Common myeloid progenitor, CD34-positive (primary cell): ENCODE measurements at regions not wholly inside any gene's neighbourhood (a gene's known extent, or its start where the extent isn't known, plus 50 kb on each side); places are given as distances from the start of the nearest gene placed in this dataset.

Experiments used
- CTCF ChIA-PET: fragments of 350-600 bp; sonication (Branson Sonifier 250); formaldehyde crosslinking; loops from one replicate; lab custom pipeline; 2021; ENCODE audit warnings: antibody characterized with exemption; lab: Charles Lee
- POLR2A ChIA-PET: fragments of 350-600 bp; sonication (Branson Sonifier 250); formaldehyde crosslinking; loops from one replicate; lab custom pipeline; 2021; ENCODE audit warnings: antibody characterized with exemption; lab: Charles Lee
- DNase-seq, 3 donors: peaks; one replicate each; pipeline versions ENCODE4 v3.0.0 to v3.0.0-alpha.2; 2013
- H3K27ac ChIP-seq, 2 experiments: 1 replicate in 1 of 2; 2 replicates in 1 of 2; pipeline ENCODE4 v1.7.0; 2013; ENCODE audit warnings: inconsistent platforms in 2 of 2, low read length in 2 of 2, mild to moderate bottlenecking in 2 of 2, low read depth in 1 of 2, moderate library complexity in 1 of 2; ENCODE audit not compliant: severe bottlenecking in 2 of 2, insufficient read depth in 1 of 2, poor library complexity in 1 of 2
- H3K27me3 ChIP-seq, 5 experiments: replicated peaks in 2 of 5; 1 replicate in 3 of 5; 2 replicates in 2 of 5; pipeline versions ENCODE4 v1.6.1 to v1.7.0; 2013; ENCODE audit warnings: low read length in 4 of 5, mild to moderate bottlenecking in 2 of 5, moderate library complexity in 2 of 5, inconsistent platforms in 1 of 5; ENCODE audit not compliant: insufficient read depth in 5 of 5, control insufficient read depth in 4 of 5
- H3K36me3 ChIP-seq, 4 experiments: 1 replicate in 2 of 4; 2 replicates in 2 of 4; pipeline versions ENCODE4 v1.6.1 to v1.7.0; 2013; ENCODE audit warnings: low read length in 3 of 4, control low read depth in 1 of 4, mild to moderate bottlenecking in 1 of 4; ENCODE audit not compliant: control insufficient read depth in 4 of 4, insufficient read depth in 4 of 4
- H3K4me1 ChIP-seq, 4 experiments: 1 replicate in 3 of 4; 2 replicates in 1 of 4; pipeline versions ENCODE4 v1.6.1 to v1.7.1; 2013; ENCODE audit warnings: low read length in 3 of 4, mild to moderate bottlenecking in 3 of 4, control low read depth in 1 of 4, inconsistent platforms in 1 of 4, moderate library complexity in 1 of 4; ENCODE audit not compliant: control insufficient read depth in 4 of 4, insufficient read depth in 4 of 4; ENCODE audit errors: control extremely low read depth in 1 of 4
- H3K4me3 ChIP-seq, 7 experiments: 1 replicate in 4 of 7; 2 replicates in 3 of 7; pipeline versions ENCODE4 v1.5.1 to v1.7.0; 2013; ENCODE audit warnings: mild to moderate bottlenecking in 7 of 7, low read length in 6 of 7, moderate library complexity in 6 of 7, inconsistent platforms in 2 of 7, low read depth in 2 of 7, control low read depth in 1 of 7; ENCODE audit not compliant: insufficient read depth in 4 of 7, control insufficient read depth in 1 of 7; ENCODE audit errors: extremely low read depth in 1 of 7
- H3K9me3 ChIP-seq, 5 experiments: 1 replicate in 4 of 5; 2 replicates in 1 of 5; pipeline versions ENCODE4 v1.6.1 to v1.7.1; 2013; ENCODE audit warnings: low read length in 4 of 5, mild to moderate bottlenecking in 2 of 5, inconsistent platforms in 1 of 5, low read depth in 1 of 5, moderate library complexity in 1 of 5; ENCODE audit not compliant: control insufficient read depth in 4 of 5, insufficient read depth in 2 of 5; ENCODE audit errors: control extremely low read depth in 1 of 5
- WGBS: methylation state at CpG from one replicate; pipeline ENCODE4 v1.1.5; 2013; ENCODE audit not compliant: insufficient coverage; 5-methylcytosine and 5-hydroxymethylcytosine counted together

DNA sequence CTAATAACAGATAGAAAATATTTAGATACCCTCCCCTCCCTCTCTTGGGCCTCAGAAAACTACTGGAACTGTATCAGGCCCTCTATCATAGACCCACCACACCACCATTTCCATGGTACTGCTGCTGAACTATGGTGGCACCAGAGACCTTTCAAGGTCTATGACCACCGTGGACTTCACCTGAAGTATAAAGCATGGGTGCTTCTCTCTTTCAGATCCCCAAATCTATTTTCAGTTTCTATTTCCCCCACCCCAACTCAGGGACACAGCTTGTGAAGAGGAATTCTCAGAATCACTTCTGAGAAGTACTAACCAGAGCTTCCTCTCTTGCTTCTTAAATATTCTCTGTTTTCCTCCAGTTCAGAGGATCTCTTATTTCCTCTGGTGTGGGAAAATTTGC is 840.8 kb upstream of the HTR2C start:
- WGBS, result 13% methylated on average over 1 of the region's 1 CpG
- DNase-seq, result no peak
- Histone ChIP-seq H3K4me1 (no peaks in the 10 kb centered on the region), H3K27me3 (no peaks in the 10 kb centered on the region), H3K9me3 (no peaks in the 10 kb centered on the region), H3K36me3 (no peaks in the 10 kb centered on the region), H3K4me3 (no peak overlapping the region), H3K27ac (no peak overlapping the region)
- POLR2A ChIA-PET, result no interaction called here
- CTCF ChIA-PET, result no interaction called here

DNA sequence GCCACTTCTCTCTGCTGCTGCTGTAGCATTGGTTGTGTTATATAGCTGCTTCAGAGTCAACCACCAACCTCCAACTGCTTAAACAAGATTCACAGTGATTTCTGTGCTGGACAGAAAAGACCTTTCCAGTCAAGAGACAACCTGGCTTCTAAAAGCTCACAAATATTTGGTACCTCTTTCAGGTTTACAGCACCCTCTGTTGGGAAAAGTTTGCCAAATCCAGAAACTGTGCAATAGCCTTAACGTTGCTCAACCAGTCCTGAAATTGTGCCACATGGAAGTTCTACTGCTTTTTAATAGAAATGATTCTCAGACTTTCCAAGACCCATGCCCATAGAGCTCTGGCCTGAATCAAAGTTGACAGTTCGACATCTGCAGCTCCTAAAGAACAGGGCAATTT is 842.1 kb upstream of the HTR2C start:
- no peaks in the 10 kb centered on the region for H3K36me3 ChIP-seq
- ChIA-PET CTCF (no interaction called here), POLR2A (no interaction called here)
- H3K4me3 ChIP-seq, result no peak overlapping the region
- no peaks in the 10 kb centered on the region for H3K27me3 ChIP-seq
- H3K9me3 ChIP-seq, result no peaks in the 10 kb centered on the region
- H3K4me1 ChIP-seq, result no peaks in the 10 kb centered on the region
- no peak overlapping the region for H3K27ac ChIP-seq
- DNase-seq, result no peak
- WGBS, result 40% methylated on average over 1 of the region's 2 CpGs

DNA sequence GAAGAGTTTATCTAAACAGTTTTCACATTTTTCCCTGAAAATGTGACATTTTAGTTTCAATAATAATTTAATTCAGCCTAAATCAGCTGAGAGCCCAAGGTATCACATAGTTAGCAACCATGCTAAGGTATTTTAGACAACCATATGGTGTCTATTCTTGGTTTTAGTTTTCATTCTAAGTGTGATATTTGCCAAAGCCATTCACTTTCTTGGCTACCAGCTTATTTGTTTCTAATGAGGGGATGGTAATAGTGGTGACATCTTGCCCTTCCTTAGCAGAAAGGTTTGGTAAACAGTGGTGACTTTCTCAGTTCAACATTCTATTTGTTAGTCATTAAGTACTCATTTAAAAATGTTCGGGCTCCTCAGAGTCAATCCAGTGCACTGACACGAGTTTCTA is 854.9 kb upstream of the HTR2C start:
- no peak for DNase-seq
- ChIA-PET POLR2A (no interaction called here), CTCF (no interaction called here)
- Histone ChIP-seq H3K4me3 (no peak overlapping the region), H3K27ac (no peak overlapping the region), H3K9me3 (peaks cover 0 to 1% (median 0%) of the 10 kb centered on the region in 5 experiments), H3K27me3 (no peaks in the 10 kb centered on the region), H3K4me1 (no peaks in the 10 kb centered on the region), H3K36me3 (no peaks in the 10 kb centered on the region)
- no CpG with 5 or more reads among the region's 2 CpGs for WGBS

DNA sequence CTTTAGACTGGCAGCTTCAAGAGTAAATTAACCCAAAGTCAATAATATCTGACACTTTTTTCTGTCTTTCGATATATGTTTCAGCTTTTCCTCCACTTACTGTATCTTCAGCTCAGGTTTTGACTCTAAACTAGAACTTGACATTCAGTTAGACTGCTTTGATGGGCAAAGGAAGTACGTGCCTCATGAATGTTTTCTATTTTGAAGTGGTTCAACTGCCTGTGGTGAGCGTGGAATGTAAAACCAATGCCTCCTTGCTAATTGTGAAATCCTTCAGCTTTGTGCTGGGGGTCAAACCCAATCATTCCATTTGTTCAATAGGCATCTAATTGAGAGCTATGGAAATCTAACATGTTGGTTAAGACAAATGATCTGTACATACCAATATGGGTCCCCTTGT is 857.0 kb upstream of the HTR2C start:
- peaks cover 0 to 1% (median 0%) of the 10 kb centered on the region in 5 experiments for H3K9me3 ChIP-seq
- no peak overlapping the region for H3K27ac ChIP-seq
- H3K4me1 ChIP-seq, result no peaks in the 10 kb centered on the region
- no peaks in the 10 kb centered on the region for H3K27me3 ChIP-seq
- DNase-seq, result no peak
- POLR2A ChIA-PET, result no interaction called here
- H3K4me3 ChIP-seq, result no peak overlapping the region
- WGBS, result 43% methylated on average over 2 of the region's 3 CpGs
- CTCF ChIA-PET, result no interaction called here
- H3K36me3 ChIP-seq, result no peaks in the 10 kb centered on the region

DNA sequence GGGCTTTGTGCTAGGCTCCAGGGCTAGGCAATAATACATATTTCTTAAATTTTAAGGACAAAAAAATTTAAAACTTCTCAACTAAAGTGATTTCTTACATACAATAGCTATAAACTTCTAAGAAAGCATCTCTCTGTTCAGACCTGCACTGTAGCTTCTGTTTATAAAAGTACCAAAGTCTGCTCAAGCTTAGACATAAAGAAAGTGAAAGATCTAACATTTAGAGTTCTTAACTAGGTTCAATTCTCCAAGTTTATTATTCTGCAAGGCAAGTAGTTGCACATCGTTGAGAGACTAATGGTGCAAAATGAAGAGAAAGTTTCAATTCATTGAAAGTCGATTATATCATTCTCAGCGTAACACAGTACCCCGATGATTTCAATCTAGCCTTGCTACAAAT is 857.4 kb upstream of the HTR2C start:
- Histone ChIP-seq H3K27ac (no peak overlapping the region), H3K4me1 (no peaks in the 10 kb centered on the region), H3K4me3 (no peak overlapping the region), H3K36me3 (no peaks in the 10 kb centered on the region), H3K27me3 (no peaks in the 10 kb centered on the region), H3K9me3 (peaks cover 0 to 1% (median 0%) of the 10 kb centered on the region in 5 experiments)
- DNase-seq, result no peak
- 94% methylated on average over 4 of the region's 4 CpGs for WGBS
- POLR2A ChIA-PET, result no interaction called here
- CTCF ChIA-PET, result no interaction called here

DNA sequence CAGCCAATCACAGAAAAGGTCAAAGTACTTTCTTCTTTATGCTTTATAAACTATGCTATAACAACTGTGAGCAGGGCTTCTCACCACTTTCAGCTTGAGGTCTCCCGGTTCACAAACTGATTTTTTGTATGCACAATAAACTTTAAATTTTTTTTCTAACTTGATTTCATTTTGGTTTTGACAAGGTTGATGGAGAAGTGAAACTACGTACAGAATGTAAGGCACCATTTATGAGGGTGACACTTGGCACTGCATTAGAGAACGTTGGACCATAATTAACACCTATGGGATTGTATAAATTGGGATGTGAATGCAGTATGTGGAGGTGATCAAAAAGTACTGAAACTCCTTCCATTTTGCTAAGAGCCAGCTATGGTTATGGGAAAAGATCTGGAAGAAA is 857.9 kb upstream of the HTR2C start:
- no peak overlapping the region for H3K4me3 ChIP-seq
- H3K4me1 ChIP-seq, result no peaks in the 10 kb centered on the region
- no peak overlapping the region for H3K27ac ChIP-seq
- POLR2A ChIA-PET, result no interaction called here
- H3K9me3 ChIP-seq, result peaks cover 0 to 1% (median 0%) of the 10 kb centered on the region in 5 experiments
- DNase-seq, result no peak
- H3K36me3 ChIP-seq, result no peaks in the 10 kb centered on the region
- CTCF ChIA-PET, result no interaction called here
- H3K27me3 ChIP-seq, result no peaks in the 10 kb centered on the region
- WGBS, result 80% methylated on average over 1 of the region's 3 CpGs

DNA sequence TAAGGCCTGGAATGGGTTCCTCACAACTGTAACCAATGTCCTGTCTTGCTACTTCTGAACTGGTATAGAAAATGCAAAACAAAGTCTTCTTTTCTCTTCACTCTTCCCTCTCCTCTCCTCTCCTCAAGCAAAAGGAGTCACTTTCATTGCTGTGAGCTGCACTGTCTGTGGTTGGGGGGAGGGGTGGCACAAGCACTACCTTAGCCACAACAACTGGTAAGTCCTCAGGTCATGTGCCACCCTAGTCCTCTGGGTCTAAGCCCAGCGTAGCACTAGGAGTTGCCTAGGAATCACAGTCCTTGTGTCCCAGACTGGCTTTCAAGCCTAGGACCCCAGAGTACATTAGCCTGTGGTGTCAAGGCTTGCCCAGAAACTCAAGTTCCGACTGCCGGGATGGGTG is 859.3 kb upstream of the AMOT start:
- H3K9me3 ChIP-seq, result peaks cover 0 to 3% (median 0%) of the 10 kb centered on the region in 5 experiments
- no peaks in the 10 kb centered on the region for H3K27me3 ChIP-seq
- WGBS, result 92% methylated on average over 3 of the region's 3 CpGs
- H3K27ac ChIP-seq, result no peak overlapping the region
- no peak overlapping the region for H3K4me3 ChIP-seq
- DNase-seq, result no peak
- POLR2A ChIA-PET, result no interaction called here
- H3K4me1 ChIP-seq, result no peaks in the 10 kb centered on the region
- CTCF ChIA-PET, result no interaction called here
- H3K36me3 ChIP-seq, result no peaks in the 10 kb centered on the region
